Uterus (tissue), 2 donors: ENCODE measurements at regions not wholly inside any gene's neighbourhood (a gene's known extent, or its start where the extent isn't known, plus 50 kb on each side); places are given as distances from the start of the nearest gene placed in this dataset.

ENCODE experiments used
- CTCF ChIP-seq, 4 experiments: fragments of 200-600 bp in 2 of 4; fragments of 450-650 bp in 2 of 4; sonication (generic) in 2 of 4; IDR thresholded peaks; one replicate each; pipeline ENCODE4 v1.5.1; 2016 to 2019; ENCODE audit warnings: antibody characterized with exemption in 4 of 4, mild to moderate bottlenecking in 2 of 4, moderate library complexity in 1 of 4
- POLR2A ChIP-seq, 2 donors: fragments of 450-650 bp; IDR thresholded peaks; one replicate each; pipeline ENCODE4 v1.6.1; 2016; ENCODE audit warnings: antibody characterized with exemption in 2 of 2, mild to moderate bottlenecking in 1 of 2, moderate library complexity in 1 of 2

DNA sequence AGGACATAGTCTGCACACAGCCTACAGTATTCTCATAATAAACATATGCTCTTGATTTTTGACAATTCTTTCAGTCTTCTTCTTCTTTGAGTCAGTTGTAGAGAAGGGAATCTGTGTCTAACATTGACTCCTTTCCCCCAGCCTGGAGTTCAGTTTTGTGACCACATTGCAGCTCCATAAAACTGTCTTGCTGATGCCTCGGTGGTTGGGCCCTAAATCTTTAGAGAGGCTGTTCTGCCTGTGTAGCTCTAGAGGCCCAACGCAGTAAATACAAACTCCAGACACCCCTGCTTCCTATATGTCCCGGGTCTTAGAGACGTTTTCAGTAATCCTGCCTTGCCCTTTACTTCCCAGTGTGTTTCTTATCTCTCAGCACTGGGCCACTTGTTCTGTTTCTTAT is 639.5 kb upstream of the AADAT start:
- TF ChIP-seq CTCF (IDR thresholded peaks at IDR 0.05) (no peak), POLR2A (IDR thresholded peaks at IDR 0.05) (no peak)
